ENCODE measurements at regions not wholly inside any gene's neighbourhood (a gene's known extent, or its start where the extent isn't known, plus 50 kb on each side); places are given as distances from the start of the nearest gene placed in this dataset.
"Not testable (repeated sequence)": the region's sequence is repeated elsewhere in the genome, so short reads cannot be mapped to it uniquely, and the experiment has no call there.

GRCh38 chr6:145091586-145092142, 643.7 kb downstream of the EPM2A start:
- no peaks in the 10 kb centered on the region for H3K27me3 Mint-ChIP-seq (ENCODE audit: low read depth)
- no peak overlapping the region for H3K27ac Mint-ChIP-seq
- DNase-seq (ENCODE audit: low spot score in 2 of 2, unreplicated experiment in 2 of 2), result no peak
- no peaks in the 10 kb centered on the region for H3K36me3 Mint-ChIP-seq
- no peak for TF ChIP-seq CTCF (IDR thresholded peaks at IDR 0.05; ENCODE audit: unreplicated experiment)
- peaks cover 6% of the 10 kb centered on the region for H3K9me3 Mint-ChIP-seq
- H3K4me1 Mint-ChIP-seq, result no peaks in the 10 kb centered on the region
- no peak overlapping the region for H3K4me3 Mint-ChIP-seq

- Mint-ChIP-seq H3K27me3 (ENCODE audit: low read depth) (no peaks in the 10 kb centered on the region), H3K36me3 (no peaks in the 10 kb centered on the region), H3K4me3 (no peak overlapping the region), H3K9me3 (peaks cover 15% of the 10 kb centered on the region), H3K27ac (no peak overlapping the region), H3K4me1 (no peaks in the 10 kb centered on the region)
- DNase-seq (ENCODE audit: low spot score in 2 of 2, unreplicated experiment in 2 of 2), result no peak
- no peak for TF ChIP-seq CTCF (IDR thresholded peaks at IDR 0.05; ENCODE audit: unreplicated experiment)
Measured at GRCh38 chr6:145092554-145092953, 642.8 kb downstream of the EPM2A start.

- Mint-ChIP-seq H3K27ac (no peak overlapping the region), H3K36me3 (no peaks in the 10 kb centered on the region), H3K9me3 (peaks cover 22% of the 10 kb centered on the region), H3K27me3 (ENCODE audit: low read depth) (no peaks in the 10 kb centered on the region), H3K4me3 (no peak overlapping the region), H3K4me1 (no peaks in the 10 kb centered on the region)
- TF ChIP-seq CTCF (IDR thresholded peaks at IDR 0.05; ENCODE audit: unreplicated experiment), result no peak
- no peak for DNase-seq (ENCODE audit: low spot score in 2 of 2, unreplicated experiment in 2 of 2)
Measured at GRCh38 chr6:145093226-145093625, 642.1 kb downstream of the EPM2A start.

- no peak for TF ChIP-seq CTCF (IDR thresholded peaks at IDR 0.05; ENCODE audit: unreplicated experiment)
- no peak for DNase-seq (ENCODE audit: low spot score in 2 of 2, unreplicated experiment in 2 of 2)
- H3K27ac Mint-ChIP-seq, result no peak overlapping the region
- H3K4me1 Mint-ChIP-seq, result no peaks in the 10 kb centered on the region
- no peak overlapping the region for H3K4me3 Mint-ChIP-seq
- H3K9me3 Mint-ChIP-seq, result peaks cover 27% of the 10 kb centered on the region
- peaks cover 2% of the 10 kb centered on the region for H3K36me3 Mint-ChIP-seq
- no peaks in the 10 kb centered on the region for H3K27me3 Mint-ChIP-seq (ENCODE audit: low read depth)
Measured at GRCh38 chr6:145096846-145097245, 638.5 kb downstream of the EPM2A start.

GRCh38 chr6:145098127-145098526, 637.2 kb downstream of the EPM2A start:
- DNase-seq (ENCODE audit: low spot score in 2 of 2, unreplicated experiment in 2 of 2); H3K4me3 Mint-ChIP-seq; H3K36me3 Mint-ChIP-seq; H3K27me3 Mint-ChIP-seq (ENCODE audit: low read depth); H3K27ac Mint-ChIP-seq; H3K4me1 Mint-ChIP-seq: not testable (repeated sequence)
- peaks cover 27% of the 10 kb centered on the region for H3K9me3 Mint-ChIP-seq

GRCh38 chr6:145099713-145100112, 635.6 kb downstream of the EPM2A start:
- Mint-ChIP-seq H3K36me3 (peaks cover 2% of the 10 kb centered on the region), H3K4me3 (no peak overlapping the region), H3K4me1 (no peaks in the 10 kb centered on the region), H3K9me3 (peaks cover 27% of the 10 kb centered on the region), H3K27ac (no peak overlapping the region), H3K27me3 (ENCODE audit: low read depth) (no peaks in the 10 kb centered on the region)
- no peak for TF ChIP-seq CTCF (IDR thresholded peaks at IDR 0.05; ENCODE audit: unreplicated experiment)
- DNase-seq (ENCODE audit: low spot score in 2 of 2, unreplicated experiment in 2 of 2), result no peak
